RWPE2 (cell line): ENCODE measurements at regions not wholly inside any gene's neighbourhood (a gene's known extent, or its start where the extent isn't known, plus 50 kb on each side); places are given as distances from the start of the nearest gene placed in this dataset.

ENCODE experiments used
- ATAC-seq: fragments of 200-7000 bp; cut with Tn5 transposase; 3 replicates; pipeline ENCODE4 v1.9.1; 2021; ENCODE audit warnings: low read depth
- DNase-seq: peaks from one replicate; pipeline ENCODE4 v3.0.0-alpha.2; 2020; ENCODE audit warnings: low spot score
- H3K27ac ChIP-seq: fragments of 450-650 bp; 2 replicates; pipeline ENCODE4 v1.5.1; 2017; ENCODE audit warnings: mild to moderate bottlenecking; ENCODE audit not compliant: poor library complexity, severe bottlenecking
- H3K27me3 ChIP-seq: fragments of 250-450 bp; sonication (Bioruptor Pico); 2 replicates; pipeline ENCODE4 v1.5.1; 2021; ENCODE audit warnings: mild to moderate bottlenecking, moderate library complexity; ENCODE audit not compliant: insufficient read depth, poor library complexity, severe bottlenecking
- H3K36me3 ChIP-seq: fragments of 250-450 bp; sonication (Bioruptor Pico); 2 replicates; pipeline ENCODE4 v1.5.1; 2020; ENCODE audit warnings: low read depth, mild to moderate bottlenecking, moderate library complexity
- H3K4me1 ChIP-seq: fragments of 250-450 bp; sonication (Bioruptor Pico); 2 replicates; pipeline ENCODE4 v1.5.1; 2021; ENCODE audit warnings: mild to moderate bottlenecking, moderate library complexity; ENCODE audit not compliant: insufficient read depth, poor library complexity, severe bottlenecking
- H3K4me3 ChIP-seq: fragments of 250-450 bp; sonication (Bioruptor Pico); 2 replicates; pipeline ENCODE4 v1.5.1; 2021; ENCODE audit warnings: mild to moderate bottlenecking, moderate library complexity; ENCODE audit not compliant: severe bottlenecking
- H3K9me3 ChIP-seq: fragments of 250-450 bp; sonication (Bioruptor Pico); 2 replicates; pipeline ENCODE4 v1.5.1; 2021; ENCODE audit warnings: mild to moderate bottlenecking, moderate library complexity; ENCODE audit not compliant: severe bottlenecking
- CTCF ChIP-seq: fragments of 450-650 bp; IDR thresholded peaks from one replicate; pipeline ENCODE4 v1.5.1; 2017; ENCODE audit warnings: mild to moderate bottlenecking, moderate library complexity; ENCODE audit not compliant: poor library complexity, severe bottlenecking

GRCh38 chr5:18771097-18771610 is 1136.9 kb downstream of the TAF11L14 start:
- Histone ChIP-seq H3K27me3 (no peaks in the 10 kb centered on the region), H3K4me3 (no peak overlapping the region), H3K36me3 (no peaks in the 10 kb centered on the region), H3K27ac (no peak overlapping the region), H3K9me3 (no peaks in the 10 kb centered on the region), H3K4me1 (peaks cover 10% of the 10 kb centered on the region)
- no peak for TF ChIP-seq CTCF
- no peak for ATAC-seq
- DNase-seq: no peak

- Histone ChIP-seq H3K36me3 (no peaks in the 10 kb centered on the region), H3K4me3 (peak overlapping the region; percentile 6), H3K9me3 (no peaks in the 10 kb centered on the region), H3K4me1 (peaks cover 10% of the 10 kb centered on the region), H3K27ac (no peak overlapping the region), H3K27me3 (no peaks in the 10 kb centered on the region)
- DNase-seq (no peak), ATAC-seq (peak; percentile 98)
- TF ChIP-seq CTCF: peak; percentile 96
These were observed 1138.2 kb downstream of the TAF11L14 start for GRCh38 chr5:18772475-18772874.

GRCh38 chr5:18778225-18778624 is 1144.0 kb downstream of the TAF11L14 start:
- no peak overlapping the region for H3K4me3 ChIP-seq
- no peaks in the 10 kb centered on the region for H3K4me1 ChIP-seq
- DNase-seq (no peak), ATAC-seq (no peak)
- no peaks in the 10 kb centered on the region for H3K27me3 ChIP-seq
- no peak for TF ChIP-seq CTCF
- H3K36me3 ChIP-seq: no peaks in the 10 kb centered on the region
- no peaks in the 10 kb centered on the region for H3K9me3 ChIP-seq
- no peak overlapping the region for H3K27ac ChIP-seq

GRCh38 chr5:18789218-18789998 is 1155.1 kb downstream of the TAF11L14 start:
- Histone ChIP-seq H3K27me3 (no peaks in the 10 kb centered on the region), H3K36me3 (no peaks in the 10 kb centered on the region), H3K4me3 (no peak overlapping the region), H3K27ac (no peak overlapping the region), H3K4me1 (peaks cover 9% of the 10 kb centered on the region), H3K9me3 (no peaks in the 10 kb centered on the region)
- TF ChIP-seq CTCF: no peak
- DNase-seq (no peak), ATAC-seq (no peak)

GRCh38 chr5:18792145-18792544 is 1157.9 kb downstream of the TAF11L14 start:
- TF ChIP-seq CTCF: no peak
- peak; percentile 97 for DNase-seq
- Histone ChIP-seq H3K4me1 (peaks cover 9% of the 10 kb centered on the region), H3K27ac (no peak overlapping the region), H3K4me3 (no peak overlapping the region), H3K9me3 (no peaks in the 10 kb centered on the region), H3K36me3 (no peaks in the 10 kb centered on the region), H3K27me3 (no peaks in the 10 kb centered on the region)
- ATAC-seq: peak; percentile 99
